ENCODE measurements at regions not wholly inside any gene's neighbourhood (a gene's known extent, or its start where the extent isn't known, plus 50 kb on each side); places are given as distances from the start of the nearest gene placed in this dataset.

DNA sequence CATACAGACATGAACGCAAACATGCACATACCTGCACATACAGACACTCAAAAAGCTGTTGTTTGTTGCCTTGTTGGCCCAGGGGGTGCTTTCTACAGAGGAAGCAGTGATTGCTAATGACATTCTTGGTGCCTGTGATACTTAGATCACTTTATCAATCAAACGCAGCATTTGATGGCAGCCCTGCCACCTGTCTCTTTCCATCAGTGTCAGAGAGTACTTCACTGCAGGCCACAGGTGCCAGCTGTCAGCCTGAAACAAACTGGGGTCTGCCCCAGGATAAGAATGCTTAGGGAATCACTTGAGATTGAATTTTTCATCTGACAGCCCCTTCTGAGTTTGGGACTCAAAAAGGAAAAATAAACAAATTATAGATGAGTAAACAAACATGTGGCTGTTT lies 388.9 kb upstream of the SGCD start:
- TF ChIP-seq, protein P1, sequence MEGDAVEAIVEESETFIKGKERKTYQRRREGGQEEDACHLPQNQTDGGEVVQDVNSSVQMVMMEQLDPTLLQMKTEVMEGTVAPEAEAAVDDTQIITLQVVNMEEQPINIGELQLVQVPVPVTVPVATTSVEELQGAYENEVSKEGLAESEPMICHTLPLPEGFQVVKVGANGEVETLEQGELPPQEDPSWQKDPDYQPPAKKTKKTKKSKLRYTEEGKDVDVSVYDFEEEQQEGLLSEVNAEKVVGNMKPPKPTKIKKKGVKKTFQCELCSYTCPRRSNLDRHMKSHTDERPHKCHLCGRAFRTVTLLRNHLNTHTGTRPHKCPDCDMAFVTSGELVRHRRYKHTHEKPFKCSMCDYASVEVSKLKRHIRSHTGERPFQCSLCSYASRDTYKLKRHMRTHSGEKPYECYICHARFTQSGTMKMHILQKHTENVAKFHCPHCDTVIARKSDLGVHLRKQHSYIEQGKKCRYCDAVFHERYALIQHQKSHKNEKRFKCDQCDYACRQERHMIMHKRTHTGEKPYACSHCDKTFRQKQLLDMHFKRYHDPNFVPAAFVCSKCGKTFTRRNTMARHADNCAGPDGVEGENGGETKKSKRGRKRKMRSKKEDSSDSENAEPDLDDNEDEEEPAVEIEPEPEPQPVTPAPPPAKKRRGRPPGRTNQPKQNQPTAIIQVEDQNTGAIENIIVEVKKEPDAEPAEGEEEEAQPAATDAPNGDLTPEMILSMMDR (IDR thresholded peaks at IDR 0.05), result no peak
- H3K4me3 ChIP-seq, result no peak overlapping the region
- H3K27ac ChIP-seq, result no peak overlapping the region
- DNase-seq (ENCODE audit: low spot score), result no peak

DNA sequence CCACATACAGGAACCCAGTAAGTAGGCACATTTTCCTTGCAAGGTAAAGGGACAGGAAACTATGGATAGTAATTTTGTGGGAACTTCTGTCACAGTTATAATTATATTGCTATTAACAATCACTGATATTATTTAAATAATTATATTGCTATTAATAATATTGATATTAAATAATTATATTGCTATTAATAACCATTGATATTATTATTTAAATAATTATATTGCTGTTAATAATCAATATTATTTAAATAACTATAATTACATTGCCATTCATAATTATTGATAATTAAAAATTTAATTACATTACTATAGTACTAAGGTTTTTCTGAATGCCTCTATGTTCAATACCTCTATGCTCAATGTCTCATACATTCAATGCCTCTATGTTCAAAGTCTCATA lies 385.6 kb upstream of the SGCD start:
- TF ChIP-seq, protein P1 (IDR thresholded peaks at IDR 0.05), result no peak
- no peak overlapping the region for H3K4me3 ChIP-seq
- no peak for DNase-seq (ENCODE audit: low spot score)
- no peak overlapping the region for H3K27ac ChIP-seq

DNA sequence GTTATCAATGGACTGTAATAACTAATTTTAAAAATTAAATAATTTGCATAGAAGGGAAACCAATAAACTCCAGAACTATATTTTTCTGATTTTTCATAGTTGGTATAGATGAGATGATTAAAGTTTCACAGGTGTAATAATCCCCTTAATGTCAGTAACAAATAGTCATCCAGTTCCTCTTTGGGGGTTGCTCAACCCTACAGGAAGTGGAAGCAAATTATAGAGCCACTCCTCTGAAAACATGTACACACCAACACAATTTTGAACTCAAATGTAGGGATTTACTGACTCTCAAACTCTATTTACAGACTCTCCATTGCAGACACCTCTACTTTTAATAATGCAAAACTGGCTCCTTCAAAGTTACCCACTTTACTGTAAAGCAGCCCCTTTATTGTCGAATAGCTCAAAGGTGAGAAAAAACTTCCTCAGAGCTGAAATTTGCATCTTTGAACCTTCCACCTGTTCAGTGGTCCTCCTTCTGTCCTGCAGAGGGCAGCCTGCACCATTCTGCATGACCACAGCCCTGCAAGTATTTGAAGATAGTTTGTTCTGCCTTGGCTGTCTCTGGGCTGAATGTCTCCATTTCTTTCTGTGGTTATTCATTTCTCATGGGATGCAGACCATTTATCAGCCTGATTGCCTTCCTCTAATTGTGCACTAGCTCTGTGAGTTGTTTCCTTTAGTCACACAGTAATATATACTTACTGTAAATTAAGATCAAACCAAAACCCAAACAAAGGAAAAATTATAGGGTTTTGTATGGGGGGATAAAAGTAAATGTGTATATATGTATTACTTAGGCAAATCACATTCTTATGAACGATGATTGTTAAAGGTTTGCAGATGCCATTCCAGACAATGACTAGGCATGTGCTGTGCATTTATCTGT lies 383.2 kb upstream of the SGCD start:
- TF ChIP-seq, protein P1 (IDR thresholded peaks at IDR 0.05), result peak; percentile 75
- no peak overlapping the region for H3K4me3 ChIP-seq
- no peak for DNase-seq (ENCODE audit: low spot score)
- no peak overlapping the region for H3K27ac ChIP-seq

DNA sequence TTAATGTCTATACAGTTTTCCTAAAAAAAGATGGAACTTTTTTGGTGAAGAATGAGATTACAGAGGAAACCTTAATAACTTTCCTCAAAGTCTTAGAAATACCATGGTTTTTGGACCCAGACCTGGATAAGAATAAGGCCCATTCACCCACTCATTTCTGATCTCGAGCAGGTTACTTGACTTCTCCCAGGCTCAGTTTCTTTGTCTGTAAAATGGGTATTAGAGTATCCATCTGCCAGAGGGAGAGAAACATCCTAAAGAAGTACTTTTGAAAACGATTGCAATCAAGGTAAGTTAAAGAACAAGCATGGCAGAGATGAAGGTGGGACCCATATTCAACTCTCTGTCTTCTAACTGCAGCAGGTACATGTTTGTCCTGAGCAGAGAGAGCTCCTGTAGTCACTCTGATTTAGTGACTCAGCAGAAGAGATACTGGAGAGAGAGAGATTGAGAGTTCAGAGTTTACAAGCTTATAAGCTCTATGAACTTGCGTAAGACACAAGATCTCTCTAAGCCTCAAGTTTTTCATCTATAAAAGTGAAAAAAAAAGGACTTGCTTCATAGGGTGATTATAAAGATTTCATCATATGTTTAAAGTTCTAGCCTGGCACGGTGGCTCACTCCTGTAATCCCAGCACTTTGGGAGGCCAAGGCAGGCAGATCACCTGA lies 379.4 kb upstream of the SGCD start:
- Histone ChIP-seq H3K4me3 (no peak overlapping the region), H3K27ac (no peak overlapping the region)
- no peak for DNase-seq (ENCODE audit: low spot score)
- TF ChIP-seq, protein P1 (IDR thresholded peaks at IDR 0.05), result no peak

DNA sequence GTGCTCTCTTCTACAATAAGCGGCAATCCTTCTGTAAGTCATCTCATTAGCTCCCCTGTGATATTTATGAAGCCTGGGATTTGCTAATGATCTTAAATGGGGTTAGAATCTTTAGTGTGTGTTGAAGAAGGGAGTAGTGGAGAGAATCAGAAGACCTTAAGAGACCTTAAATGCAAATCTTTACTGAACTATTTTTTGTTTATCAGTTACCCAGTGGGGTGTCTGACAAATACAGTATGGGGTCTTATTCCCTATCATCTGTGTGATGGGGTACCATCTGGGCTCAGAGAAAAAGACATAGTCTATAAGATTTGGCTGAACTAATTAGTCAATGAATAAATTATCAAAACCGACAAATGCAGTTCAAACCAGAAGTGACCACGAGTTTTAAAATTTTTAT lies 378.4 kb upstream of the SGCD start:
- TF ChIP-seq, protein P1 (IDR thresholded peaks at IDR 0.05), result no peak
- DNase-seq (ENCODE audit: low spot score), result no peak
- Histone ChIP-seq H3K4me3 (no peak overlapping the region), H3K27ac (no peak overlapping the region)

DNA sequence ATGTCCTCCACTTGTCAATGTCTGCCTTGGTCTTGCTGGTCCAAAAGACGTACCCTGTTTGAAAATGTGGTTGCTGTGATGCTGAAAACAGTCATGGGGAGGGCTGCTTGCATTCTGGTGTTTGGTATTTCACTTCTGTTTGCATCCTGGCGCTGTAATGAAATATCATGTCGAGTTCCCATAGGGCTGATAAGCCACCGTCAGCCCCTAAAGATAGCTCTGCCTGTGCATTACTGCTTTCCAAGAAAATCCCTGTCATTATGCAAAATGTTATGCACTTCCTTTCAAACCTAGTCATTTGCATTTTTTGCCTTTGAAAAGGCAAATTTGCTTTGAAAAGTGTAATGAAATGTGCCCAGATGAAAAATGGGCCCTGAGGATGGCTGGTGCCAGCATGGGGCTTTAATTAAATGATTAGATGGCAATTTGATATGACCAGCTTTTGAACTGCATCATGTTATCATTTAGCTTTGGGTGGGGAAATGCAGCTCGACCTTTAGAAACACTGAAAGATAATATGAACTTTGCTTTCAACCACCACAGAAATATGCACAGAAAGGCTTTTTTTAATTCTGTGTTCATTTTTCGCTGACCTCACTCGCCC lies 374.4 kb upstream of the SGCD start:
- TF ChIP-seq, protein P1 (IDR thresholded peaks at IDR 0.05), result no peak
- DNase-seq (ENCODE audit: low spot score), result no peak
- H3K27ac ChIP-seq, result no peak overlapping the region
- no peak overlapping the region for H3K4me3 ChIP-seq
